Stimulated activated CD8-positive, alpha-beta memory T cell treated with anti-CD3 and anti-CD28 coated beads, Interleukin-7, amount 100 ng/mL, for 1 hour (primary cell): ENCODE measurements at regions not wholly inside any gene's neighbourhood (a gene's known extent, or its start where the extent isn't known, plus 50 kb on each side); places are given as distances from the start of the nearest gene placed in this dataset.

Experiments
- DNase-seq, 2 donors: peaks; one replicate each; pipeline ENCODE4 v3.0.0-alpha.2; 2020; ENCODE audit warnings: low read depth in 2 of 2

- DNase-seq = no peak
Observed at GRCh38 chr7:33850768-33851167, 54.6 kb upstream of the BMPER start.

DNA sequence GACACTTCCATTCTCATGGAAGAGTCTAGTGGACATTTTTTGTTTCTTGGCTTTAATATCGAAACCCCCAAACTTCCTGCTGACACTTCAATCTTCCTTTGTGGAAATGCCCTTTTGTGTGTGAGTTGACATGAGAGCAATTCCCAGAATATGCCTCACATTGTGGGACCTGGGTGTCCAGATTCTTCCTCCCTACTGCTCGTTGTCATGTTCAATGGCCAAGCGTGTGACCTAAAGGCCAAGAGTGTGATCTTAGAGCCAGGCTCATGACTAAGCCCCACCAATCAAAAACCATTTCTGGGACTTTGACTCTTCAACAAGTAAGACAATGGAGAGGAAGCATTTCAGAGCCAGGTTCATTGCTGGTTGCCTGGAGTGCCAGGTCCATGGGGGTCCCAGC is 52.5 kb upstream of the BMPER start:
- no peak for DNase-seq

DNA sequence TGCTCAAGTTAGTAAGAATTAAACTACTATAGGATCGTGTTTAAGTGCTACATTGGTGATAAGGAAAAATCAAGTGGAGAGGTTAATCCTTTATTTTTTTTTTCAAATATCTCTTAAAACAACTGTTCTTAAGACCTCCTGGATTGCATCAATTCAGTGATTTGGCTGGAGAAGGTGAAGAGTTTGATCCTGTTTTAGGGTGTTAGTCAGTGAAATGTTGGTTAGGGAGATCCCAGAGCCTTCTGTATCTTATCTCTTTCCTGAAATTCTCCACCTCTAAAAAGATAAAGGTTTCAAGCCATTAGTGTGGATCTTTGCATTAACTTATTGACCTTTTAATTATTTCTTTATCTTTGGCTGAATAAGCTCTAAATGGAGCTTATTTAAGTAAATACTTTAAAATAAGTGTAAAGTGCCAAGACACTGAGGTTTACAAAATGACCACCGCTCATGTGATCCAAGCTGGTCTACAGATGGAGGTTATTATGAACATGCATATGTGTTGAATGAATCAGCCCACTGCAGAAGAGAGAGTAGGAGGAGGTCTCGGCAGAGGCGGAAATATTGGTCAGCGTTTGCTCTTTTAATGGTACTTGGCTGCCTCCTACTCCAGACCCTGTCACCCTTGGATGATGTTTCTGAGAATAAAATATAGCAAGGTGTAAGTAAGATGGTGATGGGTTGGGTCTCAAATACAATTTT is 51.8 kb upstream of the BMPER start:
- DNase-seq = no peak

GRCh38 chr7:33854178-33854577 is 51.2 kb upstream of the BMPER start:
- DNase-seq = no peak

DNA sequence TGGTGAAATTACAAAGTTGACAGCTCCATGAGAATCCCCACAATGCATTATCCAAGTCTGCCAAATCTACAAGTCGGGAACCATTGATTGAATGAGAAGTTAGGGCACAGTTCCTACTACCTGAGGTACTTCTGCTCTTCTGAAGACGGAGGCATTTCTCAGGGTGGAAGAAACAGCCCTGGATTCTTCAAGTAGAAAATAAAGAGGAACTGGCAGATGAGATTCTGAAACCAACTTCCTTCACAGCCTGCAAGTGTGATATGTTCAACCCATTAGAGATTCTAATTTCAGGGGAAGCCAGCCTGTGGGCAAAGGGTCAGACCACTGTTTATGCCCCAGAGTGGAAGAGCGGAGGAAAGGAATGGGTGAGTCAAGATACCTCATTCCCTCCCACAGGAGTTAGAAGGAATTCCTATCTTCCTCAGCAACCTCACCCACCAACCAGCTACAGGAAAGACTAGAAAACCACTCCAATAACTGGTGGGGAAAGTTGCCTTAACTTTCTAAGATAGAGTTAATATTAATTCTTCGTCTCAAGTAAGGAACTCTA is 50.5 kb upstream of the BMPER start:
- DNase-seq = no peak
